MM.1S (cell line): ENCODE measurements at regions not wholly inside any gene's neighbourhood (a gene's known extent, or its start where the extent isn't known, plus 50 kb on each side); places are given as distances from the start of the nearest gene placed in this dataset.

Experiments
- DNase-seq: peaks from one replicate; pipeline ENCODE4 v3.0.0-alpha.2; 2015
- H2AFZ ChIP-seq: fragments of 300-600 bp; sonication (generic); 2 replicates; pipeline ENCODE4 v1.6.0; 2016; ENCODE audit warnings: antibody characterized with exemption, low read length
- H3F3A ChIP-seq: fragments of 300-600 bp; sonication (generic); 2 replicates; pipeline ENCODE4 v1.6.1; 2016; ENCODE audit warnings: mild to moderate bottlenecking, antibody characterized with exemption, low read length, moderate library complexity, mixed read lengths; ENCODE audit not compliant: insufficient read depth
- H3K27ac ChIP-seq: fragments of 300-600 bp; sonication (generic); 2 replicates; pipeline ENCODE4 v1.5.1; 2016; ENCODE audit warnings: mild to moderate bottlenecking, low read length
- H3K27me3 ChIP-seq: fragments of 300-600 bp; sonication (generic); replicated peaks from 2 replicates; pipeline ENCODE4 v1.6.0; 2016; ENCODE audit warnings: low read length; ENCODE audit not compliant: insufficient read depth
- H3K36me3 ChIP-seq: fragments of 300-600 bp; sonication (generic); replicated peaks from 2 replicates; pipeline ENCODE4 v1.6.1; 2016; ENCODE audit warnings: mild to moderate bottlenecking, low read length, mixed read lengths; ENCODE audit not compliant: insufficient read depth
- H3K4me1 ChIP-seq: fragments of 300-600 bp; sonication (generic); 2 replicates; pipeline ENCODE4 v1.6.1; 2016; ENCODE audit warnings: low read length, mixed read lengths
- H3K4me2 ChIP-seq: fragments of 300-600 bp; sonication (generic); 2 replicates; pipeline ENCODE4 v1.6.0; 2016; ENCODE audit warnings: low read depth, low read length
- H3K4me3 ChIP-seq: fragments of 300-600 bp; sonication (generic); 2 replicates; pipeline ENCODE4 v1.5.1; 2016; ENCODE audit warnings: low read length, mixed read lengths
- H3K79me2 ChIP-seq: fragments of 300-600 bp; sonication (generic); 2 replicates; pipeline ENCODE4 v1.6.1; 2016; ENCODE audit warnings: mixed run types, low read length, mixed read lengths
- H3K9ac ChIP-seq: fragments of 300-600 bp; sonication (generic); 2 replicates; pipeline ENCODE4 v1.6.1; 2016; ENCODE audit warnings: low read length, mixed read lengths
- H3K9me2 ChIP-seq: fragments of 300-600 bp; sonication (generic); replicated peaks from 2 replicates; pipeline ENCODE4 v1.6.1; 2016; ENCODE audit warnings: mild to moderate bottlenecking, low read length, mixed read lengths; ENCODE audit not compliant: insufficient read depth
- H3K9me3 ChIP-seq: fragments of 300-600 bp; sonication (generic); replicated peaks from 2 replicates; pipeline ENCODE4 v1.6.1; 2016; ENCODE audit warnings: mild to moderate bottlenecking, low read length, mixed read lengths; ENCODE audit not compliant: insufficient read depth
- H4K20me1 ChIP-seq: fragments of 300-600 bp; sonication (generic); 2 replicates; pipeline ENCODE4 v1.6.1; 2016; ENCODE audit warnings: mild to moderate bottlenecking, low read length, moderate library complexity, mixed read lengths; ENCODE audit not compliant: insufficient read depth
- EZH2 ChIP-seq: fragments of 300-600 bp; sonication (generic); optimal IDR thresholded peaks from 2 replicates; pipeline ENCODE3; 2017; ENCODE audit warnings: low read depth, mild to moderate bottlenecking, antibody characterized with exemption, low read length, mixed read lengths
- EZH2phosphoT487 ChIP-seq: fragments of 300-600 bp; sonication (generic); IDR thresholded peaks from 2 replicates; pipeline ENCODE4 v1.6.1; 2018; ENCODE audit warnings: antibody characterized with exemption, low read length
- TF ChIP-seq, protein P1 (sequence below): fragments of 300-600 bp; sonication (generic); IDR thresholded peaks from 2 replicates; pipeline ENCODE4 v1.5.1; 2016; ENCODE audit warnings: antibody characterized with exemption, low read length, mixed read lengths

DNA sequence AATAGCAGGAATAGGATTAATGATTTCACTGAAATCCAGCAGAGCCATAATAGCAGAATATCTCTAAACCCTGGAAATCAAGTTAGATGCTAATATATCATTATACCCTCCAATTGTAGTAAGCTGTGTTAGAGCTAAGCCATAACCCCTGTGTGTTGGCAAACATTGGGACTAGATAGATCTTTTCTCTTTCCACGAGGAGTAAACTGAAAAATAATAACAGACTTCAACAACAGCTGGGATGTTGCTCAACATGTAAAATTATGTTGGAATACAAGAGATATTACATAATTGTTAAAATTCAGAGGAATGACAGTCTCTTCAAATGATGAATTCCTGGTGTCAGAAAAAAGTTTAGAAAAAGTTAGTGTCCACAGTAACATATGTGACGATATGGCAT is 383.8 kb downstream of the SNAPC1 start:
- Histone ChIP-seq H3K4me1 (no peaks in the 10 kb centered on the region), H3K9me3 (no peaks in the 10 kb centered on the region), H3K27me3 (no peaks in the 10 kb centered on the region), H3K27ac (no peak overlapping the region), H3K79me2 (no peaks in the 10 kb centered on the region), H3K9ac (no peak overlapping the region), H4K20me1 (no peaks in the 10 kb centered on the region), H3K9me2 (no peaks in the 10 kb centered on the region), H3F3A (no peaks in the 10 kb centered on the region), H3K4me2 (no peak overlapping the region), H3K4me3 (no peak overlapping the region), H2AFZ (no peak overlapping the region), H3K36me3 (no peaks in the 10 kb centered on the region)
- no peak for TF ChIP-seq EZH2phosphoT487
- TF ChIP-seq, protein P1, sequence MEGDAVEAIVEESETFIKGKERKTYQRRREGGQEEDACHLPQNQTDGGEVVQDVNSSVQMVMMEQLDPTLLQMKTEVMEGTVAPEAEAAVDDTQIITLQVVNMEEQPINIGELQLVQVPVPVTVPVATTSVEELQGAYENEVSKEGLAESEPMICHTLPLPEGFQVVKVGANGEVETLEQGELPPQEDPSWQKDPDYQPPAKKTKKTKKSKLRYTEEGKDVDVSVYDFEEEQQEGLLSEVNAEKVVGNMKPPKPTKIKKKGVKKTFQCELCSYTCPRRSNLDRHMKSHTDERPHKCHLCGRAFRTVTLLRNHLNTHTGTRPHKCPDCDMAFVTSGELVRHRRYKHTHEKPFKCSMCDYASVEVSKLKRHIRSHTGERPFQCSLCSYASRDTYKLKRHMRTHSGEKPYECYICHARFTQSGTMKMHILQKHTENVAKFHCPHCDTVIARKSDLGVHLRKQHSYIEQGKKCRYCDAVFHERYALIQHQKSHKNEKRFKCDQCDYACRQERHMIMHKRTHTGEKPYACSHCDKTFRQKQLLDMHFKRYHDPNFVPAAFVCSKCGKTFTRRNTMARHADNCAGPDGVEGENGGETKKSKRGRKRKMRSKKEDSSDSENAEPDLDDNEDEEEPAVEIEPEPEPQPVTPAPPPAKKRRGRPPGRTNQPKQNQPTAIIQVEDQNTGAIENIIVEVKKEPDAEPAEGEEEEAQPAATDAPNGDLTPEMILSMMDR: no peak
- TF ChIP-seq EZH2: no peak
- no peak for DNase-seq

DNA sequence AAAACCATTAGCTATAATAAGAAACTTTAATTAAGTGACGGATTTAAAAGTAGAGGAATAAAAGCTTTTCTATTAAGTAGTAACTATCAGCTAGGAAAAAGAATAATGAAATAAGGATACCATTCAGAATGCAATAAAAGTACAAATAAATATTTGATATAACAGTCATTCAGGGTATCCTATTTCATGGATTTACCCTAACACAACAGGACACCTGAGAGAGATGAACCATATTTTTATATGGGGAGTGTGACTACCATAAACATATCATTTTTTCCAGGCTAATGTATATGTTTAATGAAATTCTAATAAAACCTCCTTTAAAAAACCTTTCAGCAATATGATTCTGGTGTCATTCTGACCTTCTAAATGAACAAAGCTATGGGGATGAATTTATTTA is 393.8 kb downstream of the SNAPC1 start:
- H3K4me3 ChIP-seq: no peak overlapping the region
- H3K9me2 ChIP-seq: no peaks in the 10 kb centered on the region
- no peak overlapping the region for H3K4me2 ChIP-seq
- no peak overlapping the region for H3K27ac ChIP-seq
- H3K4me1 ChIP-seq: no peaks in the 10 kb centered on the region
- H3K79me2 ChIP-seq: no peaks in the 10 kb centered on the region
- H3K9me3 ChIP-seq: no peaks in the 10 kb centered on the region
- no peaks in the 10 kb centered on the region for H4K20me1 ChIP-seq
- H3K9ac ChIP-seq: no peak overlapping the region
- no peak overlapping the region for H2AFZ ChIP-seq
- H3K36me3 ChIP-seq: no peaks in the 10 kb centered on the region
- TF ChIP-seq EZH2 (no peak), EZH2phosphoT487 (no peak)
- TF ChIP-seq, protein P1: no peak
- no peaks in the 10 kb centered on the region for H3K27me3 ChIP-seq
- H3F3A ChIP-seq: no peaks in the 10 kb centered on the region
- no peak for DNase-seq

DNA sequence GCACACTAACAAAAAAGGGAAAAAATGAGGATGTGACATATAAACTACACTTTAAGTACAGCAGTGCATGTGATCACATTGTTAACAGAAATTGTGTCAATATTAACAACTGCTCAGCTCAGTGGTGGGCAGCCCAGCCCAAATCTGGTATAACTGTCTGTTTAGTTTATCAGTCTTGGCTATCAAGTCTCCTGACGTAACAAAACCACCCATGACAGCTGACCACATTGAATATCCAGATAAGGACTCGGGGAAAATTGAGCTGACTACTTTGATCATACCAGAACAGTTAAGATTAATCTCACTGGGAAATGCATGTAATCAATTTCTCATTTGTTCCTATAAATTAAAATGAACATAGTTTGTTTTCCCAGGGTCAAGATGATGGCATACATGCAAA is 396.6 kb downstream of the SNAPC1 start:
- no peak overlapping the region for H3K9ac ChIP-seq

More for the DNA sequence above, 396.6 kb downstream of the SNAPC1 start:
- no peak overlapping the region for H2AFZ ChIP-seq
- H3K79me2 ChIP-seq: no peaks in the 10 kb centered on the region
- no peak overlapping the region for H3K4me3 ChIP-seq
- DNase-seq: no peak
- H3K4me1 ChIP-seq: no peaks in the 10 kb centered on the region
- no peak overlapping the region for H3K4me2 ChIP-seq
- no peaks in the 10 kb centered on the region for H3K9me3 ChIP-seq
- H3K36me3 ChIP-seq: no peaks in the 10 kb centered on the region
- no peaks in the 10 kb centered on the region for H4K20me1 ChIP-seq
- H3K9me2 ChIP-seq: no peaks in the 10 kb centered on the region
- H3K27me3 ChIP-seq: no peaks in the 10 kb centered on the region
- no peaks in the 10 kb centered on the region for H3F3A ChIP-seq
- H3K27ac ChIP-seq: no peak overlapping the region
- TF ChIP-seq EZH2 (no peak), EZH2phosphoT487 (no peak)
- TF ChIP-seq, protein P1: no peak
